ENCODE measurements at regions not wholly inside any gene's neighbourhood (a gene's known extent, or its start where the extent isn't known, plus 50 kb on each side); places are given as distances from the start of the nearest gene placed in this dataset.

- no peak for TF ChIP-seq ZFX (IDR thresholded peaks at IDR 0.05)
- TF ChIP-seq, protein P1, sequence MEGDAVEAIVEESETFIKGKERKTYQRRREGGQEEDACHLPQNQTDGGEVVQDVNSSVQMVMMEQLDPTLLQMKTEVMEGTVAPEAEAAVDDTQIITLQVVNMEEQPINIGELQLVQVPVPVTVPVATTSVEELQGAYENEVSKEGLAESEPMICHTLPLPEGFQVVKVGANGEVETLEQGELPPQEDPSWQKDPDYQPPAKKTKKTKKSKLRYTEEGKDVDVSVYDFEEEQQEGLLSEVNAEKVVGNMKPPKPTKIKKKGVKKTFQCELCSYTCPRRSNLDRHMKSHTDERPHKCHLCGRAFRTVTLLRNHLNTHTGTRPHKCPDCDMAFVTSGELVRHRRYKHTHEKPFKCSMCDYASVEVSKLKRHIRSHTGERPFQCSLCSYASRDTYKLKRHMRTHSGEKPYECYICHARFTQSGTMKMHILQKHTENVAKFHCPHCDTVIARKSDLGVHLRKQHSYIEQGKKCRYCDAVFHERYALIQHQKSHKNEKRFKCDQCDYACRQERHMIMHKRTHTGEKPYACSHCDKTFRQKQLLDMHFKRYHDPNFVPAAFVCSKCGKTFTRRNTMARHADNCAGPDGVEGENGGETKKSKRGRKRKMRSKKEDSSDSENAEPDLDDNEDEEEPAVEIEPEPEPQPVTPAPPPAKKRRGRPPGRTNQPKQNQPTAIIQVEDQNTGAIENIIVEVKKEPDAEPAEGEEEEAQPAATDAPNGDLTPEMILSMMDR (conservative IDR thresholded peaks at IDR 0.05): no peak
- no peak overlapping the region for H3K27ac ChIP-seq
Observed at GRCh38 chr2:22887426-22887825, 497.6 kb upstream of the KLHL29 start.

GRCh38 chr2:22887845-22888244 lies 497.1 kb upstream of the KLHL29 start:
- TF ChIP-seq, protein P1 (conservative IDR thresholded peaks at IDR 0.05): no peak
- no peak for TF ChIP-seq ZFX (IDR thresholded peaks at IDR 0.05)
- H3K27ac ChIP-seq: no peak overlapping the region

DNA sequence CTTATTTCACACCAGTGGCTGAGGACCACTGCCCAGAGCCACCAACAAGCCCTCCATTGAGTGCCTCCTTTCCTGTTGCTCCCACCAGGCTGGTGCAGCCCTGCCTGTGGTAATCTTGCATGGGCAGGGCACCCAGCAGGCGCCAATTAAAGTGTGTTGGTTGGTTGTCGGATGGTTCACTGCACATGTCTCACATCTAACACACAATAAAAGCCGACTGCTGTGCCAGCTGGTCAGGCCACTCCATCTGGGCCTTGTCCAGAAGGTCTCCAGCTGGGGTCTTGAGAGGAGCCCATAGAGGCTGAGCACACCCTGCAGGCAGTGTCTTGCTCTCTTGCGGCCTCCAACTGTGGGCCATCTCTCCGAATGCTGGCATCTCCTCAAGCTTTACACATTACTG lies 494.8 kb upstream of the KLHL29 start:
- no peak overlapping the region for H3K27ac ChIP-seq
- TF ChIP-seq, protein P1 (conservative IDR thresholded peaks at IDR 0.05): no peak
- TF ChIP-seq ZFX (IDR thresholded peaks at IDR 0.05): no peak

DNA sequence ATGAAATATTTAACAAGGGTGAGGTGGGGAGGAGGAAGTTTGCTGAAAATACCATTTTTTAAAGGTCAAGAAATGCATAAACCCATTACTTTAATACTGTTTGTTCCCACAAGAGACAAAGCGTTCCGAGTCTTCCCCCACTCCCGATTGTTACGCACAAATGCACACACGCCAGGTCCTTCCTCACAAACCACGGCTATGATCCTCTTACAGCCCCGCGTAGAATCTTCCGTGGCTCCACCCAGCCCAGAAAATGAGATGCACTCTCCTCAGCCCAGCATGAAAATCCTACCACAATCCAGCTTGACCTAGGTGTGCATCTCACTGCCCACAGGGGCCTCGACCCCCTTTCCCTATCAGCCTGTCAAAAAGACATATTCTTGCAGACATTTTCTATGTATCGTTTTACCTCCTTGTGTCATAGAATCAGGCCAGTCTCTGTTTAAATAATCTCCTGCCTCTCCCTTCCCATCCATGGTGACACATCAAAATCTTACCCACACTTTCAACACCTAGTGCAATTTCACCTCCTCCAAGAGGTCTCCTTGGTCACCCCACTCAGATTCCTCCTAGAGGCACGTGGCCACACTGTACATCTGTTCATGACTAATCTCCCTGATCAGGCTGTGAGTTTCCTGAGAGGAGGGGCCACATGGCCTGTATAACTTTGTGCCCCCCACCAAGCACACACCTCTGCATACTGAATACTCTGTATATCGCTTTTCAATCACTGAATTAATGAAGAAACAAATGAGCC lies 491.0 kb upstream of the KLHL29 start:
- no peak for TF ChIP-seq ZFX (IDR thresholded peaks at IDR 0.05)
- TF ChIP-seq, protein P1 (conservative IDR thresholded peaks at IDR 0.05): no peak
- no peak overlapping the region for H3K27ac ChIP-seq

- no peak overlapping the region for H3K27ac ChIP-seq
- TF ChIP-seq, protein P1 (conservative IDR thresholded peaks at IDR 0.05): no peak
Observed at GRCh38 chr2:22894761-22895160, 490.2 kb upstream of the KLHL29 start.

DNA sequence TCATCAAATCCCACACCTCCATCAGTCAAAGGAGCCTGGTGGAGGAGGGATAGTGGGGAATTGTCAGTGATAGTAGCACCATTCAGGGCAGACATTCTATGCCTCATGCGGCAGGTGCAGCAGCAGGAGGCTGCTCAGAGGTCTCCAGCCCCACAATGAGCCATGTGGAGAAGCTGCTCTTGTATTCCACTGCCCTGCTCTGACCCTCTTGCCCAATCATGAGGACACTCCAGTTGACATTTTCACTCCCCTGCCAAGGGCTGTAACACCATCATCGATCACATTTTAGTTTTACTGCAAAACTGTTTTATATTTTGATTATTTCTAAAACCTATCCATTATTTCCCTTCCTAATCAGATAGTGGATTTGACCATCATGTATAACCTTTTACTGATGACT lies 487.6 kb upstream of the KLHL29 start:
- no peak overlapping the region for H3K27ac ChIP-seq
- TF ChIP-seq ZFX (IDR thresholded peaks at IDR 0.05): no peak
- TF ChIP-seq, protein P1 (conservative IDR thresholded peaks at IDR 0.05): no peak

DNA sequence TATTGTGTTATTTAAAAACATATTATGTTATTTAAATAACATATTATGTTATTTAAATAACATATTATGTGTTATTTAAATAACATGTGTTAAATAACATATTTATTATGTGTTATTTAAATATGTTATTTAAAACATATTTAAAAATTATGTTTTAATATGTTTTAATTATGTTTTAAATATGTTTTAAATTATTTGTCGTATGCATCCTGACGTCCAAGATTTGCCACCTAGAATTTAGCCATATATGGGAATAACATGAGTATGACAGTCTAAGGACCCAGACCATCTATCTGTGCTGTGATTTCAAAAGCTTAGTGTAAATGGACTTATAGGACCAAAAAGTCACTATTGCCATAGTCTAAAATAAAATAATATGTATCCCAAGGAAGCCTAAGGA lies 484.3 kb upstream of the KLHL29 start:
- no peak overlapping the region for H3K27ac ChIP-seq
- no peak for TF ChIP-seq ZFX (IDR thresholded peaks at IDR 0.05)
- TF ChIP-seq, protein P1 (conservative IDR thresholded peaks at IDR 0.05): no peak

Data from C4-2B (cell line).